GM19351 (cell line): ENCODE measurements at regions not wholly inside any gene's neighbourhood (a gene's known extent, or its start where the extent isn't known, plus 50 kb on each side); places are given as distances from the start of the nearest gene placed in this dataset.
A peak's percentile ranks its signal among the peaks of the same experiment; 100 is the strongest.

ENCODE experiments used
- ATAC-seq: cut with Tn5 transposase; IDR thresholded peaks from one replicate; pipeline ENCODE4 v1.9.1; 2021; ENCODE audit warnings: mild to moderate bottlenecking, moderate library complexity; ENCODE audit not compliant: unreplicated experiment

DNA sequence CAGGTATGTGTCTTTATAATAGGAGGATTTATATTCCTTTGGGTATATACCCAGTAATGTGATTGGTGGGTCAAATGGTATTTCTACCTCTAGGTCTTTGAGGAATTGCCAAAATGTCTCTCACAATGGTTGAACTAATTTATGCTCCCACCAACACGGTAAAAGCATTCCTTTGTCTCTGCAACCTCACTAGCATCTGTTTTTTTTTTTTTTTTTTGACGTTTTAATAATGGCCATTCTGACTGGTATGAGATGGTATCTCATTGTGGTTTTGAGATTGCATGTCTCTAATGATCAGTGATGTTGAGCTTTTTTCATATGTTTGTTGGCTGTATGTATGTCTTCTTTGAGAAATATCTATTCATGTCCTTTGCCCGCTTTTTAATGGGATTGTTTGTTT lies 144.9 kb upstream of the RGS17 start:
- no peak for ATAC-seq

GRCh38 chr6:153272201-153272980 lies 141.3 kb upstream of the RGS17 start:
- ATAC-seq: no peak

DNA sequence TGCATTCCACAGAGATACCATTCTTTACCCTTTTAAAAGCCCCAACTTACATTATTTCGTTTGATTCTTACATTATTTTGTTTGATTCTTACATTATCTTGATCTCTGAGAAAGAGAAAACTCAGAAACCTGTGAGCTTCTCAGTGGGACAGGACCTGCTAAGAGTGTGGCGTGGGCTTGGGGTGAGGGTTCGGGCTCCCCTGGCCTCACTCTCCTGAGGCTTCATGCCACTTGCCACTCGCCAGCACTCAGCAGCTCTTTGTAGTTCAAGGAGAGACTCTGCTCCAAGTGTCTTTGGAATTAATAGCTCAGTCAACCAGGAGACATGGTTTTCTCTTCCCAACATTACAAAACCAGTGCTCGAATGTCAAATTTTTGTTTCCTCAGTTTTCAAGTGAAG lies 132.4 kb upstream of the RGS17 start:
- ATAC-seq: no peak

- ATAC-seq: no peak
Measured at GRCh38 chr6:153251326-153251725, 120.2 kb upstream of the RGS17 start.

- no peak for ATAC-seq
Measured at GRCh38 chr6:153237670-153238069, 106.6 kb upstream of the RGS17 start.

DNA sequence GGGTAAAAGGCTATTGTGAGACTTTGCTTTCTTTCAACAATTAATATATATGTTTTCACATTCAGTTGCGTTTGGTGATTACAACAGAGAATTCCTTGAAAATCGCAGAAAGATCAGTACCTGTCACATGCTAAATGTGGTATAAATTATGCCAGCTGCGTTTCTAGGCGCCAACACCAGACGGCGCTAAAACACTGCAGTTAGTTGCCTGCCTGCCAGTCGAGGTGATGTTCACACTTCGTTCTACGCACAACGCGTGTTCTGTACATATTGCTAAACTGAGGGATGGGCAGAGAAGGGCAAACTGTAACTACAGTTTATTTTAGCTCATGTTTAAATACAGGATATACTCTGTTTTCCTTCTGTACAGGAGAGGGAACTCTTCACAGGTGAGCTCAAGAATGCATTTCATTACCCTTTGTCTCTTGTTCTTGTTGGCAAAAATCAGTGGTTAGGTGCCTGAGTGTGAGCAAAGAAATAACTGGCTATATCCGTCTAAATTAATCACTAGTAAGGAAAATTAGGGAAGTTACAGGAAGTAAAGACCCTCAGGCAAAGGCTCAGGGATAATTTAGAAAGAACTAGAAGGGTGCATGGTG lies 100.1 kb upstream of the RGS17 start:
- ATAC-seq: peak; percentile 58

DNA sequence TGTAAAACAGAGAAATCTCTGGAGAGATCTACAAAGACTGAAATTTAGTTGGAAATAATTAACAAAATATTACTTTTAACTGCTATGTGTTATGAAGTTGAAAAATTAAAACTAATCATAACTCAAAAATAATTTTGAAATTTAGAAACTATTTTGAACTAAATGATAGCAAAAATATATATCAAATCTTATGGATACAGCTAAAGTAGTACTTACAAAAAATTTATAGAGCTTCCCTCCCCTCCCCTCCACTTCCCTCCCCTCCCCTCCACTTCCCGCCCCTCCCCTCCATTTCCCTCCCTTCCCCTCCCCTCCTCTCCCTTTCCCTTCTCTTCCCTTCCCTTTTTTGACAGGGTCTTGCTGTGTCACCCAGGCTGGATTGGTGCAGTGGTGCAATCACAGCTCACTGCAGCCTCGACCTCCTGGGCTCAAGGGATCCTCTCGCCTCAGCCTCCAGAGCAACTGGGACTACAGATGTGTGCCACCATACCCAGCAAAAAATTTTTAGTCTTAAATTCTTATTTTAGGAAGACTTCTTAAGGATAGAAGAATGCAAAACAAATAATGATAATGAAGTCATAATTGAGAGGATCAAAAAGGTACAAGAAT lies 87.2 kb upstream of the RGS17 start:
- ATAC-seq: no peak

- ATAC-seq: no peak
Measured at GRCh38 chr6:153216789-153217188, 85.7 kb upstream of the RGS17 start.

DNA sequence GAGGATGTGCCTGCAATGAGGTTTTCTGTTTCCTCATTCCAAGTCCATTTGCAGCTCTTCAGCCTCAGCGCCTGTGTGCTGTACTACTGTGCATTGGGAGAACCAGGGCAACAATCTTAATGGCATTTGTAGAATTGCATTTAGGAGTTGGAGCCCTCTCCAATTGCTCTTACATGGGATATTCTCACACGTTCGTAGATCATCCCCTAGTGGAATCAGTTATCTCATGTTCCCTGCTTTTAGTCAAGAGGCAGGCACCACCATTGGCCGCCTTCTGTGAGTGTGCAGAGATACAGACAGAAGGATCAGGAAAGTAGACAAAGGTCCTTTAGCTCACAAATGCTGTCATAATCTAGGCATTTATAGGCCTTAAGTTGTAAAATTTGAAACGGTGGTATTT lies 84.2 kb upstream of the RGS17 start:
- ATAC-seq: no peak

GRCh38 chr6:153214436-153214835 lies 83.4 kb upstream of the RGS17 start:
- no peak for ATAC-seq

DNA sequence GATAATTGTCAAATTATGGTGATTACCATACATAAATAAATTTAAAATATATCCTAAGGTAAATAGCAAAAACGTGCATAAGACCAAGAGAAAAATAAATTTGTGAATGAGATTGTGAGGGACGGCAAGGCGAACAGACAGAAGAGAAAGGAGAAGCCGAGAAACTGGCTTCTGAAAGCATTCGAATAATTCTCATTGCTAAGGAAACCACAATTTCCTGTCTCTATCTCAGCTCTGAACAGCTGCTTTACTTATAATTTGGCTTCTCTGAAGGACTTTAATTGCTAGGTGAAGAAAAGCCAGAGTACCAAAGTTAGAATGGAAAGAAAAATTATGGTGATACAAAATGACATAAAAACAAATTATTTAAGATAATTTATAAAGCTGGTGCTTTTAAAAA lies 79.0 kb upstream of the RGS17 start:
- peak; percentile 93 for ATAC-seq

GRCh38 chr6:153208706-153209105 lies 77.6 kb upstream of the RGS17 start:
- no peak for ATAC-seq

- no peak for ATAC-seq
Measured at GRCh38 chr6:153207617-153208016, 76.5 kb upstream of the RGS17 start.

DNA sequence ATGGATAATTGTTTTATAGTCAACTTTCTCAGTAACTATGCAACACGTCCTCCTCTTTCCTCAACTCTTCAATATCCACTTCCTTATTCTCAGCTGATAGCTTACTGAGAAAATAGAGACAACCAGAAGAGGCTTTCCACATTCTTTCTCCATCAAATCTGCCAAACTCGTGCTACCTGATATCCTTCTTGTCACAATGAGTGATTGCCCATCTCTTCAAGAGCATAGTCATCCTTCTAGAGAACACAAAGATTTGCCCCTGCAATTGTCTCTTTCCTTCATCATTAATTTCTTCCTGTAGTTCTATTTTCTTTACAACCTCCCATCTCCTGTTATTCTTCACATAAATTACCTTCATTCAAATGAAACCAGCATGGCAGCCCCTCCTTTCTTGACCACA lies 75.9 kb upstream of the RGS17 start:
- no peak for ATAC-seq

DNA sequence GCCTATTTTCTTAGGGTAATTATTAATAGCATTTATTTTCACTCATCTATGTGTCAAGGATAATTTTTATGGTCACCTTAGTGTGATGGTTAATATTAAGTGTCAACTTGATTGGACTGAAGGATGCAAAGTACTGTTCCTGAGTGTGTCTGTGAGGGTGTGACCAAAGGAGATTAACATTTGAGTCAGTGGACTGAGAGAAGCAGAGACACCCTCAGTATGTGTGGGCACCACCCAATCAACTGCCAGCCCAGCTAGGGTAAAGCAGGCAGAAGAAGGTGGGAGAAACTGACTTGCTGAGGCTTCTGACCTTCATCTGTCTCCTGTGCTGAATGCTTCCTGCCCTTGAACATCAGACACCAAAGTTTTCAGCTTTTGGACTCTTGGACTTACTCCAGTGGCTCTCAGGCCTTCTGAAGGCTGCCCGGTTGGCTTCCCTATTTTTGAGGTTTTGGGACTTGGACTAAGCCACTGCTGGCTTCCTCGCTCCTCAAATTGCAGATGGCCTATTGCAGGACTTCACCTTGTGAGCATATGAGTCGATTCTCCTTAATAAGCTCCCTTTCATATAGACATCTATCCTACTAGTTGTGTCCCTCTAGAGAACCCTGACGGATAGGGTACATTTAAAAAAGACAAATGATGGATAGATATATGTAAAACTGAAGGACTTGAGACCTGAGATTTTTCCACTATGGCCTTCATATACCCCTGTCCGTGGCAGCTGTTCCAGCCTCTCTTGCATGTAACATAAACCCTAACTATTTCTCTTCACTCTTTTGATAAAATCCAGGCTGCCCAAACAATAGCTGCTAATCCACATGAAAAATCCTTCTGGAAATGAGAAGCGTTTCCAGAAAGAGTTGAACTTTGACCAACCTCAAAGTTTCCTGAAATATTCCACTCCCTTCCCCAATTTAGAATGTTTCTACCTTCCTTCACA lies 62.1 kb upstream of the RGS17 start:
- no peak for ATAC-seq

DNA sequence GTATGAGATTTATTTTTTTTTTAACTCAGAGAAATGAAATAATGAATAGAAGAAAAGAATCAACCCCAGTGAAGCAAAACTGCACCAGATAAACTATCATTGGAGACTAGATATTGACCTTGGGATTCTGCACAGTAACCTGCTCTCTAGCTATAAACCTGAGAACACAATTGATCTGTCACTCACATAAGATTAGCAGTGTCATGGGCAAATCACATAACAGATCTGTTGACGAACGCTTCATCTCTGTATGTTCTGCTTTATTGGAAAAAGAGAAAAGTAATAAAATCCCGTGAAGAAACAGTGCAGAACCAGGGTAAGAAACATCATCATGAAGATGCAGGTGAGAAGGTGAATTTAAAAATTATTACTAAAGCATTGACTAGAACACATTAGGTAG lies 52.8 kb upstream of the RGS17 start:
- no peak for ATAC-seq
